IPS-15b (cell line): ENCODE measurements at regions not wholly inside any gene's neighbourhood (a gene's known extent, or its start where the extent isn't known, plus 50 kb on each side); places are given as distances from the start of the nearest gene placed in this dataset.

Experiments
- H3K27me3 ChIP-seq: one replicate; pipeline ENCODE4 v1.6.1; 2013; ENCODE audit warnings: low read length; ENCODE audit not compliant: control insufficient read depth, insufficient read depth
- H3K36me3 ChIP-seq: one replicate; pipeline ENCODE4 v1.6.1; 2013; ENCODE audit warnings: low read length; ENCODE audit not compliant: control insufficient read depth, insufficient read depth
- H3K4me1 ChIP-seq: one replicate; pipeline ENCODE4 v1.6.1; 2013; ENCODE audit warnings: mild to moderate bottlenecking, low read length; ENCODE audit not compliant: control insufficient read depth, insufficient read depth
- H3K4me3 ChIP-seq: one replicate; pipeline ENCODE4 v1.5.1; 2013; ENCODE audit warnings: low read depth, low read length
- H3K9ac ChIP-seq: one replicate; pipeline ENCODE4 v1.6.1; 2013; ENCODE audit warnings: low read depth, mild to moderate bottlenecking, low read length
- H3K9me3 ChIP-seq: one replicate; pipeline ENCODE4 v1.6.1; 2013; ENCODE audit warnings: mild to moderate bottlenecking, low read length; ENCODE audit not compliant: control insufficient read depth, insufficient read depth

DNA sequence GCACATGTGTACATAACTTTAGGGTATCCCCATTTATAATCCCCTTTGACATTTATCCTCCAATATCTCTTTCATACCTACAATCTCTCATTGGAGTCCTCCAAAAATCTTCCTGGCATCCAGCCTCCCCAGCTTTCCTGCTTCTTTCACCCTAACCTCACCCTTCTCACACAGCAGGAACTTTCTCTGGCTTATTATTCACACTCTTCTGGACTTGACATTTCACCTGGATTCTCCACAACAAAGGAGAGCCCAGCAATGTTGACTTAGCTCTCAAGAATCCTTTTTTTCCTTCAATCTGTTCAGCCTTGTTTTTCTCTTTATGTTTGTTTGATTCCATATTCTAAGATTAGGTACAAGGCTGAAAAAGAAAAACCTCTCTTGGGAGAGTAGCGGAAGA is 783.6 kb upstream of the ACVR2A start:
- Histone ChIP-seq H3K9ac (no peak overlapping the region), H3K36me3 (no peaks in the 10 kb centered on the region), H3K9me3 (no peaks in the 10 kb centered on the region), H3K4me1 (peaks cover 10% of the 10 kb centered on the region), H3K4me3 (no peak overlapping the region), H3K27me3 (no peaks in the 10 kb centered on the region)

DNA sequence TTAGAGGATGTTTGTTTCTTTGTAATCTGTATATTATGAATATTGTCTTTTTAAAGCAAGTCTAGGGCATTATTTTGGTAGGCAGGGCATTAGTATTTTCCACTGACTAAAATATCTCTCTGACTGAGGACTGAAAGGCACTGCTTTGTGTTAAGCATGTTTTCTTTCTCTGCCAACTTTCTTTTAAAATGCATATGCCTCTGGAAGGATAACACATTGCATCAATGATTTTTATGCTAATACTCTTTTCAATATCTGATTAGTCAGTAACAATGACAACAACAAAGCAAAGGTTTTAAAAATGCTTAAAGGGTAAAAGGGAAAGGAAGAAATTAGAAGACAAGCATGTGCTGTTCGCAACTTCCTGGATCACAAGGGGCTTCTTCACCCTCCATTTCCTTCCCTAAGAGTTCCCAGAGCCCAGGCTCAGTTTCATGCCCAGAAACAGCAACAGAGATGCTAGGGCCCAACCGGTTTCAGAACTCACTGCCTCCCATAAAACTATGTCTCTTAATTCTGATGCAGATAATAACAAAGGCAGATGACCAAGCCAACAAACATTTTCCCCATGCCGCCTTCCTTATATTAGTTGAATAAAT is 786.8 kb upstream of the ACVR2A start:
- no peaks in the 10 kb centered on the region for H3K27me3 ChIP-seq
- no peaks in the 10 kb centered on the region for H3K36me3 ChIP-seq
- H3K9ac ChIP-seq, result no peak overlapping the region
- H3K9me3 ChIP-seq, result no peaks in the 10 kb centered on the region
- H3K4me1 ChIP-seq, result peaks cover 10% of the 10 kb centered on the region
- no peak overlapping the region for H3K4me3 ChIP-seq

GRCh38 chr2:147051814-147052213 is 793.0 kb upstream of the ACVR2A start:
- no peak overlapping the region for H3K9ac ChIP-seq
- H3K36me3 ChIP-seq, result no peaks in the 10 kb centered on the region
- no peaks in the 10 kb centered on the region for H3K9me3 ChIP-seq
- no peaks in the 10 kb centered on the region for H3K4me1 ChIP-seq
- H3K4me3 ChIP-seq, result no peak overlapping the region
- H3K27me3 ChIP-seq, result no peaks in the 10 kb centered on the region

- H3K9ac ChIP-seq, result no peak overlapping the region
- H3K27me3 ChIP-seq, result no peaks in the 10 kb centered on the region
- no peaks in the 10 kb centered on the region for H3K4me1 ChIP-seq
- H3K36me3 ChIP-seq, result no peaks in the 10 kb centered on the region
- H3K9me3 ChIP-seq, result no peaks in the 10 kb centered on the region
- no peak overlapping the region for H3K4me3 ChIP-seq
These were observed 793.6 kb upstream of the ACVR2A start for GRCh38 chr2:147051248-147051647.

- Histone ChIP-seq H3K9me3 (no peaks in the 10 kb centered on the region), H3K9ac (no peak overlapping the region), H3K4me1 (no peaks in the 10 kb centered on the region), H3K4me3 (no peak overlapping the region), H3K27me3 (no peaks in the 10 kb centered on the region), H3K36me3 (no peaks in the 10 kb centered on the region)
These were observed 794.9 kb upstream of the ACVR2A start for GRCh38 chr2:147049957-147050356.

DNA sequence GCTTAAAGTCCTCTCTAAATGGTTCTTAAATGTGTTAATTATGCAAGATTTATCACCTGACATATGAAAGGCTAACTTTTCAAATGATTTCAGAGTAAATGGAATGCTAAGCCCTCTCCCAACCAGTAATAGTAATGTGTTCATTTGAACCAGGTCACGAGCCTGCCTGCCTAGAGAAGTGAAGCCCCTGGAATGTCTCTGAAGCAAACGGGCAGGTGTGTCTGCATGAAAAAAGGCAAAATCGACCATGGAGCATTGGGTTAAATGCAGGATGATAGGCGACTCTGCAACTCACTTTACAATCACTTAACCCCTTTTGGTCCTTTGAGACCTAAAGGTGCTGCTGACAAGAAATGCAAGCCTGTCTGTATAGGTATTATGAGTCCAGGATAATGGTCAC is 798.4 kb upstream of the ACVR2A start:
- Histone ChIP-seq H3K9me3 (no peaks in the 10 kb centered on the region), H3K4me3 (no peak overlapping the region), H3K9ac (no peak overlapping the region), H3K27me3 (no peaks in the 10 kb centered on the region), H3K36me3 (no peaks in the 10 kb centered on the region), H3K4me1 (no peaks in the 10 kb centered on the region)

- no peak overlapping the region for H3K4me3 ChIP-seq
These were observed 799.7 kb upstream of the ACVR2A start for GRCh38 chr2:147045113-147045512.

DNA sequence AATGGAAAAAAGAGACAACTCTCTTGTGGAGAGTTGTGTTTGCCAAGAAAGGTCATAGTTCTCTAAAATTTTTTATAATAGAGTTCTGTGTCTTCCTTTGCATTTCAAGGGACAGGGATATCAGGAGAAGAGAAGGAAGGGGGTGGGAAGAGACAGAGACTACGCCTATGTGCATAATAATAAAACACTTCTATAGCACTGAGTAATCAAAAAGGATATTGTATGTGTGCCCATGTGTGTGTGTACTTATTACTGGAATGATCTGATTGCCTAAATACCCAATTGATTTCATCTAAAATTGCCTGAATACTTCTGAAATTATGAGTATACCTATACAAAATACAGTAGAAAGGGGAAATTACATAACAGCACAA is 803.7 kb upstream of the ACVR2A start:
- H3K27me3 ChIP-seq, result no peaks in the 10 kb centered on the region
- H3K9ac ChIP-seq, result no peak overlapping the region
- no peaks in the 10 kb centered on the region for H3K9me3 ChIP-seq
- no peaks in the 10 kb centered on the region for H3K4me1 ChIP-seq
- H3K36me3 ChIP-seq, result no peaks in the 10 kb centered on the region
- H3K4me3 ChIP-seq, result no peak overlapping the region

More at GRCh38 chr2:147045113-147045512, 799.7 kb upstream of the ACVR2A start:
- Histone ChIP-seq H3K4me1 (no peaks in the 10 kb centered on the region), H3K27me3 (no peaks in the 10 kb centered on the region), H3K9me3 (no peaks in the 10 kb centered on the region), H3K36me3 (no peaks in the 10 kb centered on the region), H3K9ac (no peak overlapping the region)

- Histone ChIP-seq H3K4me1 (no peaks in the 10 kb centered on the region), H3K36me3 (no peaks in the 10 kb centered on the region), H3K9me3 (no peaks in the 10 kb centered on the region), H3K27me3 (no peaks in the 10 kb centered on the region), H3K4me3 (no peak overlapping the region), H3K9ac (no peak overlapping the region)
These were observed 804.3 kb upstream of the ACVR2A start for GRCh38 chr2:147040298-147041120.

DNA sequence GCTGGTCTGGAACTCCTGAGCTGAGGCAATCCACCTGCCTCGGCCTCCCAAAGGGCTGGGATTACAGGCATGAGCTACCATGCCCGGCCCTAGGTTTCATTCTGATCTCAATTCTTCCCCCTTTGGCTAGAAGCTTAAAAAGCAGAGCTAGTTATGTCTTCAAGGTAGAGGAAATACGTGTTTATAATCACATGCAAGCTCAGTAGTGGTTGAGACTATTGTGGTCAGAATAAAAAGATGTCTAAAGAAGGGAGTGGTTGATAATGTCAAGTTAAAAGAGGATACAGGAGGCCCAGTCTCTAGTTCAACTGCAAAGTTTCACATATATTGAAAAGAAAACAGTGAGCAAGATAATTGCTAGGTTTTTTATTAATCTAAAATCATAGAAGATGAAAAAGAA is 807.8 kb upstream of the ACVR2A start:
- Histone ChIP-seq H3K9ac (no peak overlapping the region), H3K27me3 (no peaks in the 10 kb centered on the region), H3K4me1 (no peaks in the 10 kb centered on the region), H3K36me3 (no peaks in the 10 kb centered on the region), H3K9me3 (no peaks in the 10 kb centered on the region), H3K4me3 (no peak overlapping the region)

GRCh38 chr2:147033044-147033443 is 811.8 kb upstream of the ACVR2A start:
- Histone ChIP-seq H3K4me1 (peaks cover 10% of the 10 kb centered on the region), H3K4me3 (no peak overlapping the region), H3K9me3 (no peaks in the 10 kb centered on the region), H3K9ac (no peak overlapping the region), H3K27me3 (no peaks in the 10 kb centered on the region), H3K36me3 (no peaks in the 10 kb centered on the region)

DNA sequence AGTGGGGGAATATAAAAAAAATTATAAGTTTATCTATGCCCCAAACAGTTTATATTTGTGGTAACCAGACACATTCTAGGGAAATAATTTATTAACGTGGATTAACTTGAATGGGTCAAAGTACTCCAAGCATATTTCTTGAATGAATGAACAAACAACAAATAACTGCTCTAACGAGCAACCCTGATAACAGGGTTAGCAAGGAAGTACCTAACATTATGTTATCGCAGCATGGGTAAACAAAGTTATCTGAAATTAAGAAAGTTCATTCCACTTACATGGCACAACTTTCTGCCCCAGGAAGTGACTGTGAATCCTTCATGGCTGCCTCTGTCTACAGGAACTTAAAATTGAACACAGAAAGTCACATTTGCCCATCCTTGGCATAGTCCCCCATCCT is 812.9 kb upstream of the ACVR2A start:
- no peak overlapping the region for H3K4me3 ChIP-seq
- no peaks in the 10 kb centered on the region for H3K36me3 ChIP-seq
- no peaks in the 10 kb centered on the region for H3K9me3 ChIP-seq
- no peaks in the 10 kb centered on the region for H3K27me3 ChIP-seq
- peaks cover 10% of the 10 kb centered on the region for H3K4me1 ChIP-seq
- H3K9ac ChIP-seq, result no peak overlapping the region
